ENCODE measurements at regions not wholly inside any gene's neighbourhood (a gene's known extent, or its start where the extent isn't known, plus 50 kb on each side); places are given as distances from the start of the nearest gene placed in this dataset.

DNA sequence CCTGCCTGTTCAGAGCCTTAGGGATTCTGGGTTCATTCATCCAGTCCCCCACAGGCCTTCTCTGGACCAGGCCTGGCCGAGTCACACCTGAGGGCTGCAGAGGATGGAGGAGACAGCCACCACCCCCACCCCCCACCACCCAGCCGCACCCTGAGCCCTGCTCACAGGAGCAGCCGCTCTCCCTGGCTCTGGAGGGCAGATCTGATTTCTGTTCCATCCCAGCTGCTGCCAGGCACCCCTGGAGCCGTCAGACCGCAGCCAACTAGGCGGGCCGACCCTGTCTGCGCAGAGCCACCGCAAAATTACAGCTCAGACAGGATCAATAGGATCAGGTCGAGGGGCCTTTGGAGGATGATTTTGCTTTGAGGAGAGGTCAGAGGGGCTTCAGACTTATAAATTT lies 154.6 kb upstream of the MYL2 start:
- Histone ChIP-seq H3K36me3 (no peaks in the 10 kb centered on the region), H3K27ac (no peak overlapping the region), H3K9me3 (no peaks in the 10 kb centered on the region), H3K27me3 (no peaks in the 10 kb centered on the region), H3K4me1 (no peaks in the 10 kb centered on the region), H3K4me3 (no peak overlapping the region)
- intact Hi-C loops (cut with DNase I; ENCODE audit: low total_unique reads): no loop called here
- DNase-seq: no peak
- TF ChIP-seq POLR2A (IDR thresholded peaks at IDR 0.05): no peak
- no peak for TF ChIP-seq CTCF (IDR thresholded peaks at IDR 0.05)

DNA sequence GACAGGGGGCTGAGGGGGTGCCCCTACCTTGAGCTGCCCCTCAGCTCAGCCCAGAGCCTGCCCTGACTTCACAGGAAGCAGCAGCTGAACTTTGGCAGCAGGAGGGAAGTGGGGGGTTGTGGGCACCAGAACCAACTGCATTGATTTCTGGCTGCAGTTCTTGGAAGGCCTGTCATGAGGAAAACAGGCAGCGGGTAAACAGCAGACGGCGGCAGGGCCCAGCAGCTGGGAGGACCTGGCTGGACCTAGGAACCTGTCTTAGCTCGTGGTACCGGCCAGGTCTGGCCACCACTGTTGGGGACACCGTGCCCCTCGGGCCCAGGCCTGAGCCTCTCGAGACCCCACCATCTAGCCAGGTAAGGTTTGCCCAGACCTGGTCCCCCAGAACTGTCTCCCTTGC lies 154.2 kb upstream of the MYL2 start:
- H3K4me1 ChIP-seq: no peaks in the 10 kb centered on the region
- TF ChIP-seq CTCF (IDR thresholded peaks at IDR 0.05) (no peak), POLR2A (IDR thresholded peaks at IDR 0.05) (no peak)

GRCh38 chr12:111073370-111073769 lies 153.0 kb upstream of the MYL2 start:
- Histone ChIP-seq H3K4me1 (no peaks in the 10 kb centered on the region), H3K36me3 (no peaks in the 10 kb centered on the region), H3K27me3 (no peaks in the 10 kb centered on the region), H3K27ac (no peak overlapping the region), H3K4me3 (no peak overlapping the region), H3K9me3 (no peaks in the 10 kb centered on the region)
- no peak for DNase-seq
- TF ChIP-seq CTCF (IDR thresholded peaks at IDR 0.05) (no peak), POLR2A (IDR thresholded peaks at IDR 0.05) (no peak)
- intact Hi-C loops (cut with DNase I; ENCODE audit: low total_unique reads): no loop called here

More for the DNA sequence above, 154.2 kb upstream of the MYL2 start:
- no peaks in the 10 kb centered on the region for H3K27me3 ChIP-seq
- DNase-seq: no peak
- intact Hi-C loops (cut with DNase I; ENCODE audit: low total_unique reads): no loop called here
- no peaks in the 10 kb centered on the region for H3K9me3 ChIP-seq
- no peak overlapping the region for H3K27ac ChIP-seq
- no peaks in the 10 kb centered on the region for H3K36me3 ChIP-seq
- H3K4me3 ChIP-seq: no peak overlapping the region

DNA sequence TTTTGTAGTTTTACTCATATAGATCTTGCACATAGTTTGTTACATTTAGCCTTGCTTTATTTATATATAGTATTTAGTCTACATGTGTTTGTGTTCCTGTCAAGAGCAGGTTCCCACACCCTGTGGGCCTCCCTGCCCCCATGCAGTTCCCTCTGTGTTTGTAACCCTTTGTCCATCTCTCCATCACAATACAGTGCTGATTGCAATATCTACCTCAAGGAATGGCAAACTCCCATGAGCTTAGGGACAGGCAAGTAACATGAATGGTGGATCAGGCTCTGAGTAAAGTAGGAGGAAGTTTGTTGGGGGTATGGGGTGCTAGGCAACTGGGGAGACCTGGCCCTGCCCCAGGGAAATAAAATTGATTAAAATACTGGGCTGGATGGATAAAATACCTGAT lies 151.9 kb upstream of the MYL2 start:
- Histone ChIP-seq H3K27ac (no peak overlapping the region), H3K36me3 (no peaks in the 10 kb centered on the region), H3K4me1 (no peaks in the 10 kb centered on the region), H3K27me3 (no peaks in the 10 kb centered on the region), H3K9me3 (no peaks in the 10 kb centered on the region), H3K4me3 (no peak overlapping the region)
- TF ChIP-seq CTCF (IDR thresholded peaks at IDR 0.05) (no peak), POLR2A (IDR thresholded peaks at IDR 0.05) (no peak)
- intact Hi-C loops (cut with DNase I; ENCODE audit: low total_unique reads): no loop called here
- no peak for DNase-seq

- intact Hi-C loops (cut with DNase I; ENCODE audit: low total_unique reads): no loop called here
- H3K27ac ChIP-seq: no peak overlapping the region
- H3K36me3 ChIP-seq: no peaks in the 10 kb centered on the region
- no peak for DNase-seq
- no peak for TF ChIP-seq CTCF (IDR thresholded peaks at IDR 0.05)
- TF ChIP-seq POLR2A (IDR thresholded peaks at IDR 0.05): no peak
- no peak overlapping the region for H3K4me3 ChIP-seq
- no peaks in the 10 kb centered on the region for H3K4me1 ChIP-seq
- H3K27me3 ChIP-seq: no peaks in the 10 kb centered on the region
- H3K9me3 ChIP-seq: no peaks in the 10 kb centered on the region
These were observed 149.5 kb upstream of the MYL2 start for GRCh38 chr12:111069886-111070285.

Data from uterus (tissue), 3 donors.